Kidney epithelial cell (primary cell): ENCODE measurements at regions not wholly inside any gene's neighbourhood (a gene's known extent, or its start where the extent isn't known, plus 50 kb on each side); places are given as distances from the start of the nearest gene placed in this dataset.

Source experiments
- DNase-seq: peaks from one replicate; pipeline ENCODE4 v3.0.0-alpha.2; 2010; ENCODE audit warnings: low read depth
- H3K27me3 ChIP-seq: 2 replicates; pipeline ENCODE4 v1.6.0; 2011; ENCODE audit warnings: low read length; ENCODE audit not compliant: control insufficient read depth, insufficient read depth
- H3K36me3 ChIP-seq: 2 replicates; pipeline ENCODE4 v1.5.1; 2011; ENCODE audit warnings: low read length; ENCODE audit not compliant: control insufficient read depth, insufficient read depth
- H3K4me3 ChIP-seq: 2 replicates; pipeline ENCODE4 v1.5.1; 2011; ENCODE audit warnings: low read depth, mild to moderate bottlenecking, control low read depth, low read length
- CTCF ChIP-seq: IDR thresholded peaks from 2 replicates; pipeline ENCODE4 v1.5.1; 2011; ENCODE audit warnings: mild to moderate bottlenecking, moderate library complexity, low read length, control low read depth, inconsistent platforms; ENCODE audit not compliant: insufficient read depth, poor library complexity, severe bottlenecking

GRCh38 chr9:108787690-108788048, 68.1 kb downstream of the ACTL7B start:
- Histone ChIP-seq H3K27me3 (peaks cover 3% of the 10 kb centered on the region), H3K36me3 (no peaks in the 10 kb centered on the region), H3K4me3 (no peak overlapping the region)
- no peak for DNase-seq
- TF ChIP-seq CTCF: no peak

- no peak for TF ChIP-seq CTCF
Measured at GRCh38 chr9:108786901-108787689, 68.7 kb downstream of the ACTL7B start.

DNA sequence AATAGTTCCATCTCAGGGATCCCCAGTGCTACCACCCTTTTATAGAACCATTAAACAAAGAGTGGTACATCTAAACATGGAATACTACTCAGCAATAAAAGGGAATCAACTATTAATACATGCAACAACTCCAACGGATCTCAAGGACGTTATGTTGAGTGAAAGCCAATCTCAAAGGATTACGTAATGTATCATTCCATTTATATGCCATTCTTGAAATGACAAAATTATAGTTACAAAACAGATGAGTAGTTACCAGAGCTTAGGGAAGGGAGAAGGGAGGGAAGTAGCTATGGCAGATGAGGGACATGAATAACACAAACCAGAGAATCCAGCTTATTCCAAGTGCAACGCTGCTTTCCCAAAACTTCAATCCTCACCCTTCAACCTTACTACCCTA, 69.5 kb downstream of the ACTL7B start:
- Histone ChIP-seq H3K36me3 (no peaks in the 10 kb centered on the region), H3K27me3 (peaks cover 3% of the 10 kb centered on the region), H3K4me3 (no peak overlapping the region)
- no peak for TF ChIP-seq CTCF
- no peak for DNase-seq

More at GRCh38 chr9:108786901-108787689, 68.7 kb downstream of the ACTL7B start:
- DNase-seq: peak; percentile 55
- H3K4me3 ChIP-seq: no peak overlapping the region
- H3K36me3 ChIP-seq: no peaks in the 10 kb centered on the region
- peaks cover 3% of the 10 kb centered on the region for H3K27me3 ChIP-seq

DNA sequence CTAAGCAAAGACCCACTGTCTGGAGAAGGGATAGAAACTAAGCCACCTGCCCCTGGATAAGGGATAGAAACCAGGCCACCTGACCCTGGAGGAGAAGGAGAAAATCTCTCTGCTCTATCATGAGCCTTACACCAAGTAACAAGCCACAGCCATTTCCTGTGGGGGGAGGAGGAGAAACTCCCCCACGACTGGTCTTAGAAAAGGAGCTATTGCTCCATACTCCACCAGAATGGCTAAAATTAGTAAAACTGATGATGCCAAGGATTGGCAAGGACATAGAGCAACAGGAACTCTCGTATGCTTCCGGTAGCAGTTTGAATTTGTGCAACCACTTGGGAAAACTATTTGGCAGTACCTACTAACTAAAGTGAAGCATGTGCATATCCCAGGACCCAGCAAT, 70.8 kb downstream of the ACTL7B start:
- Histone ChIP-seq H3K4me3 (no peak overlapping the region), H3K36me3 (no peaks in the 10 kb centered on the region), H3K27me3 (peaks cover 7% of the 10 kb centered on the region)
- DNase-seq: no peak
- TF ChIP-seq CTCF: no peak

- H3K4me3 ChIP-seq: no peak overlapping the region
- TF ChIP-seq CTCF: no peak
- DNase-seq: no peak
Measured at GRCh38 chr9:108783731-108784495, 71.9 kb downstream of the ACTL7B start.

DNA sequence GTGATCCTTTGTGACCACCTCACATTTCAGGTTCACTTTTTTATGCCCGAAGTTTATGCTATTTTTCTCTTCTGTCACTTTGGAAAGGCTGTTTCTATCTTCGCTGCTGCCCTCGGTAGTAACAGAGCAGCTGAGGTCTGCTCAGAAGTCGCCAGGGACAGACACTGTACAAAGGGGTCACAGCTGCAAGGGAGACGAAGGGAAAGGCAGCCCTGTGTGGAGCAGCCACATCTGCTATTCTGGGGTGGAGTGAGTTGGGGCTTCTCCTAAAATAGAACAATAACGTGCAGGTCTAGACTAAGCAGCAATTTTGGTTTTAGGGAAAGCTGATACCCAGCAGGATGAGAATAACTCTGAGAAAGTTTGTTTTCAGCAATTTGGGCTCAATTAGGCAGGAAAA, 72.5 kb downstream of the ACTL7B start:
- H3K4me3 ChIP-seq: no peak overlapping the region
- peaks cover 18% of the 10 kb centered on the region for H3K27me3 ChIP-seq
- no peak for TF ChIP-seq CTCF
- H3K36me3 ChIP-seq: no peaks in the 10 kb centered on the region
- DNase-seq: no peak

More at GRCh38 chr9:108783731-108784495, 71.9 kb downstream of the ACTL7B start:
- H3K36me3 ChIP-seq: no peaks in the 10 kb centered on the region
- H3K27me3 ChIP-seq: peaks cover 12% of the 10 kb centered on the region
